SK-N-MC (cell line): ENCODE measurements at regions not wholly inside any gene's neighbourhood (a gene's known extent, or its start where the extent isn't known, plus 50 kb on each side); places are given as distances from the start of the nearest gene placed in this dataset.

Experiments used
- DNase-seq: peaks from one replicate; pipeline ENCODE4 v3.0.0-alpha.2; 2011; ENCODE audit warnings: low read depth, low spot score
- H3K27ac ChIP-seq: fragments of 200-600 bp; sonication (generic); 2 replicates; pipeline ENCODE4 v1.5.1; 2016; ENCODE audit warnings: mixed run types
- H3K36me3 ChIP-seq: fragments of 200-600 bp; sonication (generic); 2 replicates; pipeline ENCODE4 v1.6.1; 2017; ENCODE audit warnings: antibody characterized with exemption, low read length, mixed read lengths; ENCODE audit not compliant: insufficient read depth
- H3K4me3 ChIP-seq: fragments of 200-600 bp; sonication (generic); 2 replicates; pipeline ENCODE4 v1.5.1; 2016
- H3K9ac ChIP-seq: fragments of 200-600 bp; sonication (generic); 2 replicates; pipeline ENCODE4 v1.8.0; 2017; ENCODE audit warnings: mixed run types, mixed read lengths; ENCODE audit not compliant: insufficient read length
- H3K9me3 ChIP-seq: fragments of 200-600 bp; sonication (generic); 2 replicates; pipeline ENCODE4 v1.6.1; 2017; ENCODE audit warnings: low read depth, mild to moderate bottlenecking, antibody characterized with exemption, low read length, moderate library complexity, mixed read lengths
- EZH2 ChIP-seq: fragments of 200-600 bp; sonication (generic); IDR thresholded peaks from one replicate; pipeline ENCODE4 v1.6.1; 2017; ENCODE audit warnings: antibody characterized with exemption
- FOXP2 ChIP-seq: optimal IDR thresholded peaks from 2 replicates; pipeline ENCODE3; 2011; ENCODE audit warnings: mild to moderate bottlenecking, moderate library complexity; ENCODE audit not compliant: insufficient read depth; ENCODE audit errors: extremely low read length, control extremely low read depth
- POLR2AphosphoS5 ChIP-seq: IDR thresholded peaks from 2 replicates; pipeline ENCODE4 v1.6.1; 2012; ENCODE audit warnings: mild to moderate bottlenecking, low read depth, low read length, borderline replicate concordance

DNA sequence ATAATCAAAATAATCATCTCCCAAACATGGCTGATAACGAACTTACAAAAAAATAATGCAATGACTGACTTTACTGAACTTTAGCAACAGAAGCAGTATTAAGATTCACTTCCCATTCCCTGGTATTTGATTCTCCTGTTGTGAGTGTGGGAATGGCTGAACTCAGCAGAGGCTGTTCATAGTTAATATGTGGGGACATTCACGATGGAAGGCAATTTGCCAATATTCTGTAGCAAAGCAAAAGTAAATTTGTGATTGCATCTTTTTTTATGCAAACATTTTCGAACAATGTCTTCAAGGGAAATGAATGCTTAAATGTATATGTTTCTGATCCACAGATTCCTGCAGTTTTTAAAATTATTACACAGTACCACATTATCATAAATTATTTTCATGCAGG, 431.7 kb upstream of the KLF6 start:
- H3K9me3 ChIP-seq = no peaks in the 10 kb centered on the region
- no peak for DNase-seq
- no peak overlapping the region for H3K9ac ChIP-seq
- peak overlapping the region; percentile 42 for H3K4me3 ChIP-seq
- no peaks in the 10 kb centered on the region for H3K36me3 ChIP-seq
- peak overlapping the region; percentile 30; the same call in 1 of the 2 replicates for H3K27ac ChIP-seq
- no peak for TF ChIP-seq POLR2AphosphoS5
- no peak for TF ChIP-seq FOXP2
- TF ChIP-seq EZH2 = no peak

DNA sequence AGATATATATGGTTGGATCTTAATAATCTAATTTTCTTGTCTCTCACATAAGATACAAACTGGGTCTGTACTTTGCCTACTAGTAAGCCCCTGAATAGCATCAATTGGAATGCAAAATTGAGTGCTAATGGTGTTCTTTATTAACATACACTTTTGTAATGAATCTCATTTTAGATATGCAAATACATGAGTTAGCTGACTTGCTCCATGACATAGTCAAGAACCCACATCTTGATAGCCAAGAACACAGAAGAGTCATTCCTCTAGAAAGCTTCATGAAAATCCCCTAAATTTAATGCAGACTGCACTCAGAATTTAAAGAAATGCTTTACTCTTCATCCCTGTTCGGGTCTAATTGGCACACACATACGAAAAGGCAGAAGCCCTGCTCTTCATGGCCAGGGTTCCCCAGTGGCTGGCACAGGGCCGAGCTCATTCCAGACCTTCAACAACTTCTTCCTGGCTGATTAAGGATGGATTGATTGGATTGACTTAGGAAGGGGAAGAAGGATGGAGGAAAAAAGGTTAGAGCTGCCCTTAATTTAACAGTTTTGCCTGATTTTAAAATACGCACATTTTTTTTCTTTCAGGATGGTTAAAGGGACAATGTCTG, 431.1 kb upstream of the KLF6 start:
- TF ChIP-seq POLR2AphosphoS5 (no peak), EZH2 (no peak), FOXP2 (no peak)
- DNase-seq = no peak
- Histone ChIP-seq H3K4me3 (peak overlapping the region; percentile 42), H3K9me3 (no peaks in the 10 kb centered on the region), H3K36me3 (no peaks in the 10 kb centered on the region), H3K9ac (no peak overlapping the region), H3K27ac (peak overlapping the region; percentile 30; the same call in 1 of the 2 replicates)

DNA sequence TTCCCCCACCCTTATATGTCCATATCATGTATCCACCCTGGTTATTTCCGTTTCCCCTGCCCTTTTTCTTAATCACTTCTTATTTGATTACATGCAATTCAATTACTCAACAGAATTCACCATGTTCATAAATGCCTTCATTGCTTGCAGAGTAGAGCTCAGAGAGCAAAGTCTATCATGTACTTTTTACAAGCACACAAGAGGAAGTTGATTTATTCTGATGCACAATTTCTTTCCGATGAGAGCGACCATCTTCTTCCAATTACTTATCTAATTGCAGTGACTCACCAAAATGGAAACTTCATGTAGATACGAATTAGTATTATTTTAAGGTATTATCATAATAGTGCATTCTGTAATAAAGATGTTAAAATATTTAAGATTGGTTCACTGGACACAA, 430.5 kb upstream of the KLF6 start:
- no peaks in the 10 kb centered on the region for H3K9me3 ChIP-seq
- TF ChIP-seq FOXP2 = no peak
- TF ChIP-seq POLR2AphosphoS5 = no peak
- no peak for TF ChIP-seq EZH2
- no peak overlapping the region for H3K9ac ChIP-seq
- peak overlapping the region; percentile 30; the same call in 1 of the 2 replicates for H3K4me3 ChIP-seq
- DNase-seq = no peak
- no peaks in the 10 kb centered on the region for H3K36me3 ChIP-seq
- no peak overlapping the region for H3K27ac ChIP-seq

GRCh38 chr10:4214908-4215307, 429.9 kb upstream of the KLF6 start:
- Histone ChIP-seq H3K4me3 (no peak overlapping the region), H3K9ac (no peak overlapping the region), H3K9me3 (no peaks in the 10 kb centered on the region), H3K36me3 (no peaks in the 10 kb centered on the region), H3K27ac (no peak overlapping the region)
- TF ChIP-seq EZH2 = no peak
- no peak for TF ChIP-seq FOXP2
- no peak for TF ChIP-seq POLR2AphosphoS5
- DNase-seq = no peak

DNA sequence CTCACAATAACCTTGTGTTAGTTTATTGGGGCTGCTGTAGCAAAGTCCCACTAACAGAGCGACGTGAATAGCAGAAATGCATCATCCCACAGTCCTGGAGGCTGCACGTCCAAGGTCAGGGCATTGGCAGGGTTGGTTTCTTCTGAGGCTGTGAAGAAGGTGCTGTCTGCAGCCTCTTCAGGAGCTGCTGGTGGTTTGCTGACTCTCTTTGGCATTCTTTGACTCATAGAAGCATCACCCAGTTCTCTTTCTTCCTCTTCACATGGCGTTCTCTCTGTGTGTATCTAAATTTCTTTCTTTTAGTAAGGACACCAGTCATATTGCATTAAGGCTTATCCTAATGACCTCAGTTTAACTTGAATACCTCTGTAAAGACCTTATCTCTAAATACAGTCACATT, 428.4 kb upstream of the KLF6 start:
- Histone ChIP-seq H3K27ac (no peak overlapping the region), H3K36me3 (no peaks in the 10 kb centered on the region), H3K4me3 (no peak overlapping the region), H3K9me3 (no peaks in the 10 kb centered on the region), H3K9ac (no peak overlapping the region)
- TF ChIP-seq POLR2AphosphoS5 = no peak
- TF ChIP-seq EZH2 = no peak
- TF ChIP-seq FOXP2 = no peak
- no peak for DNase-seq

GRCh38 chr10:4212111-4212630, 427.2 kb upstream of the KLF6 start:
- DNase-seq = no peak
- H3K9ac ChIP-seq = no peak overlapping the region
- H3K9me3 ChIP-seq = no peaks in the 10 kb centered on the region
- no peaks in the 10 kb centered on the region for H3K36me3 ChIP-seq
- no peak overlapping the region for H3K4me3 ChIP-seq
- TF ChIP-seq EZH2 (no peak), POLR2AphosphoS5 (no peak), FOXP2 (no peak)
- H3K27ac ChIP-seq = no peak overlapping the region

- no peak for TF ChIP-seq POLR2AphosphoS5
- TF ChIP-seq EZH2 = no peak
- no peak for TF ChIP-seq FOXP2
- DNase-seq = no peak
These were observed 423.5 kb upstream of the KLF6 start for GRCh38 chr10:4208499-4208898.

DNA sequence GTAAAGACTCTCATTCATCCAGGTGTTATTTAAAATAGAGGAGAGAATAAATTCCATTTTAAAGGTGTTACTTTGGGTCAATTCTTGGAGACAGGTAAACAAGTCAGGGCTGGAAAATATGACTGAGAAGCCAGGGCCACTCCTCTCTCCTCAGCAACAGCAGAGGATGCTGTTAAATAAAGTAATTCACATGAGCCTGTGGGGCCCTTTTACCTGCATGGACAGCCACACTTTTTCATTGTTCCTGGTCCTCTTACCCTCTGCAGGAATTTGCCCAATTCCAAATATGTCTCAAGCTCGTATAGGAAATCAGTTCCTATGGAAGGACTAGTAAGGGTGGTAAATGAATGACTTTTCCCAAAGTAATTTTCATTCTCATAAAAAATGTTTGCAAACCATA, 420.1 kb upstream of the KLF6 start:
- DNase-seq = no peak

More at GRCh38 chr10:4208499-4208898, 423.5 kb upstream of the KLF6 start:
- Histone ChIP-seq H3K36me3 (no peaks in the 10 kb centered on the region), H3K9ac (no peak overlapping the region), H3K9me3 (no peaks in the 10 kb centered on the region), H3K27ac (no peak overlapping the region), H3K4me3 (no peak overlapping the region)

GRCh38 chr10:4202938-4203337, 417.9 kb upstream of the KLF6 start:
- no peak overlapping the region for H3K4me3 ChIP-seq
- DNase-seq = no peak
- no peak overlapping the region for H3K27ac ChIP-seq

More for the DNA sequence above, 420.1 kb upstream of the KLF6 start:
- Histone ChIP-seq H3K9me3 (no peaks in the 10 kb centered on the region), H3K36me3 (no peaks in the 10 kb centered on the region), H3K9ac (no peak overlapping the region), H3K27ac (no peak overlapping the region), H3K4me3 (no peak overlapping the region)
- TF ChIP-seq FOXP2 (no peak), EZH2 (no peak), POLR2AphosphoS5 (no peak)

More at GRCh38 chr10:4202938-4203337, 417.9 kb upstream of the KLF6 start:
- no peak overlapping the region for H3K9ac ChIP-seq
- TF ChIP-seq FOXP2 = no peak
- no peak for TF ChIP-seq POLR2AphosphoS5
- no peak for TF ChIP-seq EZH2
- no peaks in the 10 kb centered on the region for H3K36me3 ChIP-seq
- H3K9me3 ChIP-seq = no peaks in the 10 kb centered on the region
